HepG2 (cell line): ENCODE measurements at regions not wholly inside any gene's neighbourhood (a gene's known extent, or its start where the extent isn't known, plus 50 kb on each side); places are given as distances from the start of the nearest gene placed in this dataset.

ENCODE experiments used
- FOXM1 ChIP-seq: sonication (generic); formaldehyde crosslinking; IDR thresholded peaks from 2 replicates; pipeline ENCODE4 v1.5.0; 2020; ENCODE audit warnings: missing genetic modification reagents
- HNF1B ChIP-seq: sonication (generic); formaldehyde crosslinking; IDR thresholded peaks from 2 replicates; pipeline ENCODE4 v1.5.1; 2020; ENCODE audit warnings: mild to moderate bottlenecking, moderate library complexity, missing genetic modification reagents
- JUNB ChIP-seq: sonication (generic); formaldehyde crosslinking; IDR thresholded peaks from 2 replicates; pipeline ENCODE4 v1.8.0; 2022; ENCODE audit warnings: missing genetic modification reagents, mild to moderate bottlenecking, borderline replicate concordance
- MEIS2 ChIP-seq: sonication (generic); formaldehyde crosslinking; IDR thresholded peaks from 2 replicates; pipeline ENCODE4 v1.9.0; 2021; ENCODE audit warnings: mild to moderate bottlenecking, missing genetic modification reagents
- MYC ChIP-seq: sonication (generic); formaldehyde crosslinking; IDR thresholded peaks from 2 replicates; pipeline ENCODE4 v1.9.0; 2021; ENCODE audit warnings: missing genetic modification reagents, borderline replicate concordance
- TARDBP ChIP-seq: sonication (generic); formaldehyde crosslinking; IDR thresholded peaks from 2 replicates; pipeline ENCODE4 v1.8.0; 2022; ENCODE audit warnings: mild to moderate bottlenecking, missing genetic modification reagents
- ZNF460 ChIP-seq: sonication (generic); formaldehyde crosslinking; IDR thresholded peaks from 2 replicates; pipeline ENCODE4 v1.5.1; 2020; ENCODE audit warnings: missing genetic modification reagents, mild to moderate bottlenecking, borderline replicate concordance
- TF ChIP-seq, protein P1 (sequence below), 2 experiments: sonication (generic) in 1 of 2; formaldehyde crosslinking in 1 of 2; IDR thresholded peaks; 2 replicates each; pipeline versions ENCODE4 v1.5.1 to v1.6.1; 2011 to 2020; ENCODE audit warnings: borderline replicate concordance in 1 of 2, low read depth in 1 of 2, low read length in 1 of 2, mild to moderate bottlenecking in 1 of 2, missing genetic modification reagents in 1 of 2, moderate library complexity in 1 of 2

GRCh38 chr3:152564459-152564858 is 270.5 kb upstream of the P2RY1 start:
- TF ChIP-seq ZNF460 (CRISPR knock-in tag), result no peak
- no peak for TF ChIP-seq MEIS2
- TF ChIP-seq FOXM1 (CRISPR knock-in tag), result no peak
- TF ChIP-seq TARDBP (CRISPR knock-in tag), result no peak
- no peak for TF ChIP-seq MYC (CRISPR knock-in tag)
- TF ChIP-seq, protein P1, sequence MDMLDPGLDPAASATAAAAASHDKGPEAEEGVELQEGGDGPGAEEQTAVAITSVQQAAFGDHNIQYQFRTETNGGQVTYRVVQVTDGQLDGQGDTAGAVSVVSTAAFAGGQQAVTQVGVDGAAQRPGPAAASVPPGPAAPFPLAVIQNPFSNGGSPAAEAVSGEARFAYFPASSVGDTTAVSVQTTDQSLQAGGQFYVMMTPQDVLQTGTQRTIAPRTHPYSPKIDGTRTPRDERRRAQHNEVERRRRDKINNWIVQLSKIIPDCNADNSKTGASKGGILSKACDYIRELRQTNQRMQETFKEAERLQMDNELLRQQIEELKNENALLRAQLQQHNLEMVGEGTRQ (IDR thresholded peaks at IDR 0.05; ENCODE audit: low read depth, low read length), result no peak
- TF ChIP-seq, protein P1 (CRISPR knock-in tag; IDR thresholded peaks at IDR 0.05; ENCODE audit: borderline replicate concordance), result no peak
- no peak for TF ChIP-seq HNF1B (CRISPR knock-in tag)
- TF ChIP-seq JUNB (CRISPR knock-in tag), result no peak
